H1 (cell line): ENCODE measurements at regions not wholly inside any gene's neighbourhood (a gene's known extent, or its start where the extent isn't known, plus 50 kb on each side); places are given as distances from the start of the nearest gene placed in this dataset.

Experiments used
- CTCF ChIA-PET: fragments of 300-600 bp; sonication (Branson Sonifier 250); formaldehyde crosslinking; loops from one replicate; lab custom pipeline; 2021; ENCODE audit not compliant: partially characterized antibody; lab: Charles Lee
- POLR2A ChIA-PET: fragments of 300-600 bp; sonication (Branson Sonifier 250); formaldehyde crosslinking; loops from one replicate; lab custom pipeline; 2021; ENCODE audit warnings: inconsistent platforms; ENCODE audit not compliant: partially characterized antibody; lab: Charles Lee
- DNase-seq, 2 experiments: peaks; one replicate each; pipeline versions ENCODE4 v3.0.0 to v3.0.0-alpha.2; 2010 to 2022; ENCODE audit warnings: low spot score in 2 of 2, low read depth in 1 of 2, mixed read lengths in 1 of 2
- FAIRE-seq: peaks from 2 replicates; lab custom pipeline; 2011; peaks lifted over from hg19 to GRCh38; lab: Jason Lieb, UNC
- H2AFZ ChIP-seq: 2 replicates; pipeline ENCODE4 v1.8.1; 2012; ENCODE audit warnings: low read length, inconsistent platforms
- H2AK5ac ChIP-seq: 2 replicates; pipeline ENCODE4 v1.6.1; 2013; ENCODE audit warnings: low read depth, low read length
- H2BK120ac ChIP-seq: replicated peaks from 2 replicates; pipeline ENCODE3; 2013; ENCODE audit warnings: low read depth, low read length, inconsistent platforms
- H2BK12ac ChIP-seq: 2 replicates; pipeline ENCODE4 v1.6.1; 2013; ENCODE audit warnings: low read depth, low read length
- H2BK15ac ChIP-seq: 2 replicates; pipeline ENCODE4 v1.6.1; 2013; ENCODE audit warnings: low read length
- H2BK20ac ChIP-seq: 2 replicates; pipeline ENCODE4 v1.6.1; 2013; ENCODE audit warnings: low read length
- H2BK5ac ChIP-seq: 2 replicates; pipeline ENCODE4 v1.6.1; 2013; ENCODE audit warnings: low read depth, low read length
- H3K14ac ChIP-seq: 2 replicates; pipeline ENCODE4 v1.6.1; 2013; ENCODE audit warnings: inconsistent platforms; ENCODE audit not compliant: insufficient read length
- H3K18ac ChIP-seq: 2 replicates; pipeline ENCODE4 v1.6.1; 2013; ENCODE audit warnings: low read length; ENCODE audit errors: extremely low read depth
- H3K23ac ChIP-seq: 2 replicates; pipeline ENCODE4 v1.6.1; 2013; ENCODE audit warnings: inconsistent platforms; ENCODE audit not compliant: insufficient read length
- H3K23me2 ChIP-seq: 2 replicates; pipeline ENCODE4 v1.6.1; 2013; ENCODE audit warnings: low read depth, low read length
- H3K27ac ChIP-seq: 2 replicates; pipeline ENCODE4 v1.6.1; 2011; ENCODE audit warnings: low read depth, low read length, inconsistent platforms
- H3K27me3 ChIP-seq, 4 experiments: replicated peaks in 1 of 4; 1 replicate in 1 of 4; 2 replicates in 3 of 4; pipeline versions ENCODE4 v1.6.1 to v1.8.1; 2011 to 2013; ENCODE audit warnings: low read length in 3 of 4, mild to moderate bottlenecking in 3 of 4, inconsistent platforms in 2 of 4, mixed read lengths in 2 of 4, moderate library complexity in 1 of 4; ENCODE audit not compliant: control insufficient read depth in 3 of 4, insufficient read depth in 3 of 4; ENCODE audit errors: extremely low read depth in 1 of 4
- H3K36me3 ChIP-seq, 4 experiments: 2 replicates each; pipeline versions ENCODE4 v1.6.1 to v1.8.1; 2011 to 2013; ENCODE audit warnings: mild to moderate bottlenecking in 4 of 4, low read length in 3 of 4, moderate library complexity in 2 of 4, control low read depth in 1 of 4, inconsistent platforms in 1 of 4; ENCODE audit not compliant: insufficient read depth in 4 of 4, control insufficient read depth in 2 of 4
- H3K4ac ChIP-seq: replicated peaks from 2 replicates; pipeline ENCODE3; 2013; ENCODE audit warnings: low read length, low read depth, mixed read lengths, inconsistent platforms; ENCODE audit not compliant: insufficient read length
- H3K4me1 ChIP-seq, 4 experiments: replicated peaks in 1 of 4; 1 replicate in 1 of 4; 2 replicates in 3 of 4; pipeline versions ENCODE4 v1.6.1 to v1.8.1; 2011 to 2013; ENCODE audit warnings: low read length in 3 of 4, inconsistent platforms in 2 of 4, mixed read lengths in 1 of 4; ENCODE audit not compliant: insufficient read depth in 4 of 4, control insufficient read depth in 3 of 4
- H3K4me2 ChIP-seq, 2 experiments: 2 replicates each; pipeline versions ENCODE4 v1.6.1 to v1.8.1; 2011 to 2013; ENCODE audit warnings: low read depth in 2 of 2, low read length in 2 of 2, control low read depth in 1 of 2, inconsistent platforms in 1 of 2, mild to moderate bottlenecking in 1 of 2; ENCODE audit not compliant: insufficient read depth in 1 of 2
- H3K4me3 ChIP-seq, 4 experiments: fragments of 200-600, 300-600 bp in 1 of 4; sonication (generic), shearing (Covaris generic), sonication (Bioruptor Twin) in 1 of 4; 2 replicates each; pipeline versions ENCODE4 v1.5.1 to v1.8.1; 2011 to 2016; ENCODE audit warnings: low read length in 4 of 4, low read depth in 3 of 4, control low read depth in 2 of 4, inconsistent platforms in 2 of 4, mild to moderate bottlenecking in 2 of 4, mixed read lengths in 1 of 4, moderate library complexity in 1 of 4; ENCODE audit not compliant: insufficient read depth in 2 of 4; ENCODE audit errors: extremely low read depth in 1 of 4
- H3K56ac ChIP-seq: replicated peaks from 2 replicates; pipeline ENCODE3; 2013; ENCODE audit warnings: low read depth, mild to moderate bottlenecking, mixed read lengths, low read length, inconsistent platforms; ENCODE audit not compliant: insufficient read length
- H3K79me1 ChIP-seq: 2 replicates; pipeline ENCODE4 v1.6.1; 2013; ENCODE audit warnings: low read depth, low read length, control low read depth
- H3K79me2 ChIP-seq, 2 experiments: 2 replicates each; pipeline versions ENCODE4 v1.6.1 to v1.8.1; 2012 to 2013; ENCODE audit warnings: low read length in 2 of 2, mild to moderate bottlenecking in 2 of 2, inconsistent platforms in 1 of 2; ENCODE audit not compliant: insufficient read depth in 2 of 2, control insufficient read depth in 1 of 2
- H3K9ac ChIP-seq, 4 experiments: replicated peaks in 1 of 4; 1 replicate in 1 of 4; 2 replicates in 3 of 4; pipeline versions ENCODE4 v1.6.1 to v1.8.1; 2011 to 2013; ENCODE audit warnings: low read depth in 3 of 4, low read length in 3 of 4, control low read depth in 2 of 4, mild to moderate bottlenecking in 2 of 4, moderate library complexity in 2 of 4, inconsistent platforms in 1 of 4; ENCODE audit errors: extremely low read depth in 1 of 4
- H3K9me3 ChIP-seq, 2 experiments: 2 replicates each; pipeline versions ENCODE4 v1.6.1 to v1.8.1; 2012 to 2013; ENCODE audit warnings: mild to moderate bottlenecking in 2 of 2, moderate library complexity in 2 of 2, control low read depth in 1 of 2, inconsistent platforms in 1 of 2, low read depth in 1 of 2, low read length in 1 of 2, mixed read lengths in 1 of 2; ENCODE audit not compliant: insufficient read depth in 2 of 2
- H4K20me1 ChIP-seq, 2 experiments: replicated peaks in 1 of 2; 2 replicates each; pipeline versions ENCODE3 to v1.8.1; 2011 to 2013; ENCODE audit warnings: inconsistent platforms in 2 of 2, low read length in 2 of 2, mild to moderate bottlenecking in 1 of 2; ENCODE audit not compliant: insufficient read depth in 2 of 2, control insufficient read depth in 1 of 2
- H4K5ac ChIP-seq: 2 replicates; pipeline ENCODE4 v1.6.1; 2013; ENCODE audit warnings: low read length, low read depth, mixed read lengths, inconsistent platforms; ENCODE audit not compliant: insufficient read length
- H4K8ac ChIP-seq: 2 replicates; pipeline ENCODE4 v1.8.0; 2013; ENCODE audit warnings: mild to moderate bottlenecking, moderate library complexity, low read length, inconsistent platforms; ENCODE audit not compliant: insufficient read depth; ENCODE audit errors: extremely low read depth
- H4K91ac ChIP-seq: replicated peaks from 2 replicates; pipeline ENCODE3; 2013; ENCODE audit warnings: low read length, mixed read lengths, inconsistent platforms; ENCODE audit not compliant: insufficient read length
- BCL11A ChIP-seq, 2 experiments: IDR thresholded peaks; one replicate each; pipeline ENCODE4 v1.6.1; 2011; ENCODE audit warnings: low read depth in 2 of 2, low read length in 2 of 2, mild to moderate bottlenecking in 2 of 2
- BRCA1 ChIP-seq: IDR thresholded peaks from 2 replicates; pipeline ENCODE4 v1.6.1; 2012; ENCODE audit warnings: low read depth, low read length, improper control_type of control experiment
- CHD1 ChIP-seq: IDR thresholded peaks from 2 replicates; pipeline ENCODE4 v1.6.1; 2012; ENCODE audit warnings: low read depth, low read length, improper control_type of control experiment
- EP300 ChIP-seq, 2 experiments: IDR thresholded peaks; 1 replicate in 1 of 2; 2 replicates in 1 of 2; pipeline ENCODE4 v1.6.1; 2011 to 2012; ENCODE audit warnings: low read depth in 2 of 2, low read length in 2 of 2, mild to moderate bottlenecking in 2 of 2, borderline replicate concordance in 1 of 2, inconsistent platforms in 1 of 2, moderate library complexity in 1 of 2
- GTF2F1 ChIP-seq: IDR thresholded peaks from 2 replicates; pipeline ENCODE4 v1.6.1; 2012; ENCODE audit warnings: low read depth, low read length, improper control_type of control experiment, borderline replicate concordance
- RAD21 ChIP-seq, 2 experiments: IDR thresholded peaks in 1 of 2; conservative IDR thresholded peaks in 1 of 2; 2 replicates each; pipeline ENCODE4 v1.6.1; 2011; ENCODE audit warnings: low read depth in 2 of 2, low read length in 2 of 2, improper control_type of control experiment in 1 of 2, inconsistent platforms in 1 of 2, mild to moderate bottlenecking in 1 of 2, moderate library complexity in 1 of 2
- RNF2 ChIP-seq: fragments of 200-900, 300-1000 bp; sonication (generic); IDR thresholded peaks from 2 replicates; pipeline ENCODE4 v1.7.1; 2016; ENCODE audit warnings: borderline replicate concordance, low read depth, mild to moderate bottlenecking, antibody characterized with exemption, low read length; ENCODE audit not compliant: poor library complexity, severe bottlenecking; ENCODE audit errors: missing control alignments
- SAP30 ChIP-seq: fragments of 300-600 bp; sonication (generic); IDR thresholded peaks from 2 replicates; pipeline ENCODE4 v1.7.1; 2012; ENCODE audit warnings: low read length, moderate library complexity, mild to moderate bottlenecking, inconsistent platforms; ENCODE audit not compliant: insufficient read depth, insufficient replicate concordance
- SIRT6 ChIP-seq: IDR thresholded peaks from one replicate; pipeline ENCODE4 v1.7.1; 2012; ENCODE audit warnings: low read length, inconsistent platforms
- SP4 ChIP-seq: IDR thresholded peaks from 2 replicates; pipeline ENCODE4 v1.6.1; 2012; ENCODE audit warnings: low read length, inconsistent platforms
- YY1 ChIP-seq: IDR thresholded peaks from 2 replicates; pipeline ENCODE4 v1.6.1; 2011; ENCODE audit warnings: low read depth, mild to moderate bottlenecking, low read length
- WGBS, 2 experiments: shearing (Covaris generic) in 1 of 2; methylation state at CpG; one replicate each; pipeline versions ENCODE4 v1.1.6 to v1.1.7; 2013 to 2015; ENCODE audit warnings: low lambda C conversion rate in 2 of 2, mixed read lengths in 2 of 2, inconsistent platforms in 1 of 2, low coverage in 1 of 2, missing lambda C conversion rate in 1 of 2; ENCODE audit not compliant: insufficient replicate concordance in 2 of 2, insufficient coverage in 1 of 2, insufficient read length in 1 of 2; ENCODE audit errors: extremely low coverage in 1 of 2, missing lambda C conversion rate in 1 of 2; 5-methylcytosine and 5-hydroxymethylcytosine counted together
- TF ChIP-seq, protein P1 (sequence below): IDR thresholded peaks from 2 replicates; pipeline ENCODE4 v1.6.1; 2012; ENCODE audit warnings: low read length, inconsistent platforms

DNA sequence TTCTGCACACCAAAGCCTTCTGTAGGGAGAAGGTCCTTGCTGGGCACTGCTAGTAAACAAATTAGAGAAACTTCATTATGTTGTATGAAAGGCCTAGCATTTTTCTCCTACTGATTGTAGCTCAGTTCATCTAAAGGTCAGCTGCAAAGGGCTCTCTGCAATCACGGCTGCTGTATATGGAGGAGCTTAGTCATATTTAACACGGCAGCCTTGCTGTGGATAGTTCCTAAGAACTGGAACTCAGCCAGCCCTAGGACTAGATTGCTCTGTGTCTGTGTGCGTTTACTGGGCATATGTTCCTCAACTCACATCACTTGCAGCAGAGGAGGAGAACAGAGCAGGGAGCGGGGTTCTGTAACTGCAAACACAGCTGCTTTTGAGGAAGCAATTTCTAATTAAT is 1103.9 kb upstream of the KLHL29 start:
- Histone ChIP-seq H3K36me3 (no peaks in the 10 kb centered on the region), H2AK5ac (no peak overlapping the region), H2BK120ac (no peak overlapping the region), H3K56ac (no peak overlapping the region), H3K27ac (no peak overlapping the region), H3K79me1 (no peaks in the 10 kb centered on the region), H3K4me3 (no peak overlapping the region), H3K4me1 (no peaks in the 10 kb centered on the region), H3K79me2 (no peaks in the 10 kb centered on the region), H3K18ac (no peak overlapping the region), H2BK15ac (no peak overlapping the region), H3K9me3 (no peaks in the 10 kb centered on the region), H3K27me3 (no peaks in the 10 kb centered on the region), H2BK20ac (no peak overlapping the region), H4K5ac (no peak overlapping the region), H3K4ac (no peak overlapping the region), H3K23ac (no peak overlapping the region), H3K14ac (no peak overlapping the region), H2BK5ac (no peak overlapping the region), H3K4me2 (no peak overlapping the region), H4K8ac (no peak overlapping the region), H2AFZ (no peak overlapping the region), H3K23me2 (no peaks in the 10 kb centered on the region; the same call in 1 of the 2 replicates), H3K9ac (no peak overlapping the region), H4K91ac (no peak overlapping the region), H2BK12ac (no peak overlapping the region), H4K20me1 (no peaks in the 10 kb centered on the region)
- 93% methylated on average over 4 of the region's 4 CpGs; no CpG with 5 or more reads in 1 of the 2 experiments for WGBS, 2 experiments
- FAIRE-seq (no peak), DNase-seq (no peak)
- POLR2A ChIA-PET: no interaction called here
- CTCF ChIA-PET: interaction anchor here (0.7 kb wide), 1 partner anchor 910 kb away, joined by 3 read pairs; no protein-coding TSS in a partner anchor
- TF ChIP-seq, protein P1, sequence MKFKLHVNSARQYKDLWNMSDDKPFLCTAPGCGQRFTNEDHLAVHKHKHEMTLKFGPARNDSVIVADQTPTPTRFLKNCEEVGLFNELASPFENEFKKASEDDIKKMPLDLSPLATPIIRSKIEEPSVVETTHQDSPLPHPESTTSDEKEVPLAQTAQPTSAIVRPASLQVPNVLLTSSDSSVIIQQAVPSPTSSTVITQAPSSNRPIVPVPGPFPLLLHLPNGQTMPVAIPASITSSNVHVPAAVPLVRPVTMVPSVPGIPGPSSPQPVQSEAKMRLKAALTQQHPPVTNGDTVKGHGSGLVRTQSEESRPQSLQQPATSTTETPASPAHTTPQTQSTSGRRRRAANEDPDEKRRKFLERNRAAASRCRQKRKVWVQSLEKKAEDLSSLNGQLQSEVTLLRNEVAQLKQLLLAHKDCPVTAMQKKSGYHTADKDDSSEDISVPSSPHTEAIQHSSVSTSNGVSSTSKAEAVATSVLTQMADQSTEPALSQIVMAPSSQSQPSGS: no peak
- TF ChIP-seq SIRT6: no peak
- TF ChIP-seq SAP30: no peak
- TF ChIP-seq EP300 (IDR thresholded peaks at IDR 0.05; ENCODE audit: borderline replicate concordance in 1 of 2, low read depth in 2 of 2, low read length in 2 of 2): no peak
- TF ChIP-seq BRCA1: no peak
- TF ChIP-seq SP4: no peak
- no peak for TF ChIP-seq RAD21 (IDR thresholded peaks at IDR 0.05 in 1 of 2, conservative IDR thresholded peaks at IDR 0.05 in 1 of 2; ENCODE audit: low read depth in 2 of 2, low read length in 2 of 2)
- no peak for TF ChIP-seq CHD1
- no peak for TF ChIP-seq YY1
- no peak for TF ChIP-seq GTF2F1
- no peak for TF ChIP-seq RNF2
- TF ChIP-seq BCL11A (IDR thresholded peaks at IDR 0.05; ENCODE audit: low read depth in 2 of 2, low read length in 2 of 2): no peak
